ENCODE measurements at regions not wholly inside any gene's neighbourhood (a gene's known extent, or its start where the extent isn't known, plus 50 kb on each side); places are given as distances from the start of the nearest gene placed in this dataset.
"Not testable (repeated sequence)": the region's sequence is repeated elsewhere in the genome, so short reads cannot be mapped to it uniquely, and the experiment has no call there.

DNA sequence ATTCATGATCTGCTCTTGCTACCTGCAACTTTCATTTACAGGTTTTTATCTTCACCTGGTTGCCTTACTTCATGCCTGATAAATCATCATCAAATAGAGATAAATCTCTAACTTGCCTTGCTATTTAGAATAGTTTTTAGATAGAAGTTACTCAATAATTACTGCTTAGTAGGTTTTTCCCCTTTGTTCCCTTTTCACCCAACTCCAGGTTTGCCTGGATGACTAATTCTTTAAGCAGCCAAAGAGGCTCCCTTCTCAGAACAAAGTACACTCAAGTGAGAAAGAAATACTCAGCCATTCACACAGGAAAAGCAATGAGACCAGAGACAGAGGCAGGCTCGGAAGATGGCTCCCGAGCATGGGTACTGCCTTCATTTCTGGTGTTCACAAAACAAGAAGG, 268.1 kb upstream of the CRBN start:
- Histone ChIP-seq H3K9ac (ENCODE audit: low read length) (no peak overlapping the region), H3K36me3 (ENCODE audit: control insufficient read depth, insufficient read depth, low read length) (no peaks in the 10 kb centered on the region), H3K4me3 (ENCODE audit: low read depth, low read length) (no peak overlapping the region)

DNA sequence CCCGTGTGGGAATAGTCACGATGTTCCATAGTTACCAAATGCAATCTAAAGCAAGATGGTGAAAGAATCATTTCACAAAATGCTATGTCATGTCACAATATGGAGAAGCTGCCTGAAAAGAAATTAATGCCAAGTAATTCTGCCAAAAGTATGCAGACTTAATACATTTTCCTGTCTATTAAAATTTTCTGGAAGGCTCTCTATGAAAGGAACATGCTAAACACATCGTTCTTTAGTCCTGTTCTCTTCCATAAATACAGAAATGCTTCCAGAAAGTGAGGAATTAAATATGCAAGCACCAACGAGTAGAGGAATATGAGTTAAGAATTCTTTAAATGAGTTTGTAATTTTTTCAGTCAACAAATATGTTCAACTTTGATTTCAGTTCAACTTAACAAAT, 266.8 kb upstream of the CRBN start:
- Histone ChIP-seq H3K4me1 (ENCODE audit: control insufficient read depth, insufficient read depth, low read length) (no peaks in the 10 kb centered on the region), H3K27me3 (ENCODE audit: control insufficient read depth, insufficient read depth, low read length) (no peaks in the 10 kb centered on the region), H3K27ac (ENCODE audit: low read depth, low read length) (no peak overlapping the region), H3K9me3 (ENCODE audit: control insufficient read depth, insufficient read depth, low read depth, low read length) (no peaks in the 10 kb centered on the region), H3K9ac (ENCODE audit: low read length) (no peak overlapping the region), H3K36me3 (ENCODE audit: control insufficient read depth, insufficient read depth, low read length) (no peaks in the 10 kb centered on the region), H3K4me3 (ENCODE audit: low read depth, low read length) (no peak overlapping the region)

More for the DNA sequence above, 268.1 kb upstream of the CRBN start:
- H3K4me1 ChIP-seq (ENCODE audit: control insufficient read depth, insufficient read depth, low read length) = no peaks in the 10 kb centered on the region
- H3K27me3 ChIP-seq (ENCODE audit: control insufficient read depth, insufficient read depth, low read length) = no peaks in the 10 kb centered on the region
- H3K9me3 ChIP-seq (ENCODE audit: control insufficient read depth, insufficient read depth, low read depth, low read length) = no peaks in the 10 kb centered on the region
- H3K27ac ChIP-seq (ENCODE audit: low read depth, low read length) = no peak overlapping the region

GRCh38 chr3:3443482-3443881, 264.0 kb upstream of the CRBN start:
- no peak overlapping the region for H3K9ac ChIP-seq (ENCODE audit: low read length)
- H3K9me3 ChIP-seq (ENCODE audit: control insufficient read depth, insufficient read depth, low read depth, low read length) = no peaks in the 10 kb centered on the region
- no peak overlapping the region for H3K4me3 ChIP-seq (ENCODE audit: low read depth, low read length)
- no peak overlapping the region for H3K27ac ChIP-seq (ENCODE audit: low read depth, low read length)
- no peaks in the 10 kb centered on the region for H3K36me3 ChIP-seq (ENCODE audit: control insufficient read depth, insufficient read depth, low read length)
- H3K4me1 ChIP-seq (ENCODE audit: control insufficient read depth, insufficient read depth, low read length) = no peaks in the 10 kb centered on the region
- no peaks in the 10 kb centered on the region for H3K27me3 ChIP-seq (ENCODE audit: control insufficient read depth, insufficient read depth, low read length)

- Histone ChIP-seq H3K4me1 (ENCODE audit: control insufficient read depth, insufficient read depth, low read length) (no peaks in the 10 kb centered on the region), H3K9me3 (ENCODE audit: control insufficient read depth, insufficient read depth, low read depth, low read length) (no peaks in the 10 kb centered on the region), H3K27me3 (ENCODE audit: control insufficient read depth, insufficient read depth, low read length) (no peaks in the 10 kb centered on the region), H3K36me3 (ENCODE audit: control insufficient read depth, insufficient read depth, low read length) (no peaks in the 10 kb centered on the region), H3K27ac (ENCODE audit: low read depth, low read length) (no peak overlapping the region), H3K4me3 (ENCODE audit: low read depth, low read length) (no peak overlapping the region), H3K9ac (ENCODE audit: low read length) (no peak overlapping the region)
Observed at GRCh38 chr3:3433711-3434110, 254.2 kb upstream of the CRBN start.

DNA sequence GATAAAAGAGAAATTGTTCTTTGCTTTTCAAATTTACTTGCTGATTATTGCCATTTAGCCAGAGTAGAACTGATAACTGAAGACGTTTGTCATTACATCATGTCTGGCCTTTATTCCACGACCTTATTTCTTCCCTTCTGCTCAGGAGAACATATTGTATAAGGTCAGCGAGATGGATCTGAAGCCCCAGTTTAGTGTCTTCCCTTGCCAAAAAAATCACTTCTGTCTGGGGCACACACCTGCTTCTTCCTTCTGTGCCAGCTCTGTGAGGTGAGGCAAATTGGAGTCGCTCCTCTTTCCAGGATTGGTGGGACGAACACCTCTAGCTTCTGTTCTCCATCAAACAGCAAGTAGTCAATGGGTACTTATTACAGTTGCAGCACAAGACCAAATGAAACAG, 250.3 kb upstream of the CRBN start:
- Histone ChIP-seq H3K36me3 (ENCODE audit: control insufficient read depth, insufficient read depth, low read length) (no peaks in the 10 kb centered on the region), H3K27ac (ENCODE audit: low read depth, low read length) (no peak overlapping the region), H3K4me3 (ENCODE audit: low read depth, low read length) (no peak overlapping the region), H3K9ac (ENCODE audit: low read length) (no peak overlapping the region), H3K4me1 (ENCODE audit: control insufficient read depth, insufficient read depth, low read length) (no peaks in the 10 kb centered on the region), H3K27me3 (ENCODE audit: control insufficient read depth, insufficient read depth, low read length) (no peaks in the 10 kb centered on the region), H3K9me3 (ENCODE audit: control insufficient read depth, insufficient read depth, low read depth, low read length) (no peaks in the 10 kb centered on the region)

GRCh38 chr3:3407707-3408106, 228.2 kb upstream of the CRBN start:
- not testable (repeated sequence) for H3K4me1 ChIP-seq (ENCODE audit: control insufficient read depth, insufficient read depth, low read length); H3K9ac ChIP-seq (ENCODE audit: low read length); H3K27me3 ChIP-seq (ENCODE audit: control insufficient read depth, insufficient read depth, low read length); H3K4me3 ChIP-seq (ENCODE audit: low read depth, low read length); H3K9me3 ChIP-seq (ENCODE audit: control insufficient read depth, insufficient read depth, low read depth, low read length); H3K27ac ChIP-seq (ENCODE audit: low read depth, low read length); H3K36me3 ChIP-seq (ENCODE audit: control insufficient read depth, insufficient read depth, low read length)

DNA sequence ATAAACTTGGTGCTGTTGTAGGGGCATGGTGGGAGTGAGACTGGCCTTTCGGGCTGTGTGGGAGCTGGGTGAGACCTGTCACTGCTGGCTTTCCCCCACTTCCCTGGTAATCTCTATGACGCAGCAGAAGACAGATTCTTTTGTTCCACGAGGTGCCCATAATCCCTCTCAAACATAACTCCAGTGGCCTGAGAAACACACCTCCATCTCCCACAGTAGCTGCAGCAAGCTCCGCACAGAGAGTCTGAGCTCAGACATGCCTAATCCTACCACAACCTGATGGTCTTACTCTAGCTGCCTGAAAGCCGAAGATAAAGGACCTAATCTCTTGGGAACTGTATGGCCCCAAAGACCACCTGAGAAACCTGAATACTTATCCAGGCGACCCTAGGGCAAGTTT, 225.6 kb upstream of the CRBN start:
- Histone ChIP-seq H3K4me1 (ENCODE audit: control insufficient read depth, insufficient read depth, low read length) (peaks cover 7% of the 10 kb centered on the region), H3K36me3 (ENCODE audit: control insufficient read depth, insufficient read depth, low read length) (no peaks in the 10 kb centered on the region), H3K4me3 (ENCODE audit: low read depth, low read length) (no peak overlapping the region), H3K27ac (ENCODE audit: low read depth, low read length) (no peak overlapping the region), H3K9ac (ENCODE audit: low read length) (no peak overlapping the region), H3K27me3 (ENCODE audit: control insufficient read depth, insufficient read depth, low read length) (no peaks in the 10 kb centered on the region), H3K9me3 (ENCODE audit: control insufficient read depth, insufficient read depth, low read depth, low read length) (peaks cover 14% of the 10 kb centered on the region)

- H3K9me3 ChIP-seq (ENCODE audit: control insufficient read depth, insufficient read depth, low read depth, low read length) = peaks cover 16% of the 10 kb centered on the region
- no peak overlapping the region for H3K9ac ChIP-seq (ENCODE audit: low read length)
- H3K27me3 ChIP-seq (ENCODE audit: control insufficient read depth, insufficient read depth, low read length) = no peaks in the 10 kb centered on the region
- H3K36me3 ChIP-seq (ENCODE audit: control insufficient read depth, insufficient read depth, low read length) = no peaks in the 10 kb centered on the region
- H3K27ac ChIP-seq (ENCODE audit: low read depth, low read length) = no peak overlapping the region
- no peak overlapping the region for H3K4me3 ChIP-seq (ENCODE audit: low read depth, low read length)
- peaks cover 7% of the 10 kb centered on the region for H3K4me1 ChIP-seq (ENCODE audit: control insufficient read depth, insufficient read depth, low read length)
Observed at GRCh38 chr3:3403700-3404099, 224.2 kb upstream of the CRBN start.

DNA sequence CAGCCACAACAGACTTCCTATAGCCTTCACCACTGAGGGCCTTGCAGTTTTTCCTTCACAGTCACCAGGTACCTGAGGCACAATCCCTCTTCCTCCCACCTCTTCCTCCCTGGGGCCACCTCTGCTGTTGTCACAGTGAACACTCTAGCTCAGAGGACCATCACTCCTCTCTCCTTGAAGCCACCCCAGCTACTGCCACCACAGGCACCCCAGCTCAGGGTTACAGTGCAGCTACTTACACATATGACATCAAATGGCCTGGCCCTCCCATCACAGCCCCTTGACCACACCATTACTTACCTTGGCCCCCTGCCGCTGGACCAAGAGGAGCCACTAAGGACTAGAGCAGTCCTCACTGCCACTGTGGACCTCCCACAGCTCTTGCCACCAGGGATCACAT, 213.5 kb upstream of the CRBN start:
- no peaks in the 10 kb centered on the region for H3K27me3 ChIP-seq (ENCODE audit: control insufficient read depth, insufficient read depth, low read length)
- no peak overlapping the region for H3K9ac ChIP-seq (ENCODE audit: low read length)
- no peak overlapping the region for H3K4me3 ChIP-seq (ENCODE audit: low read depth, low read length)
- H3K9me3 ChIP-seq (ENCODE audit: control insufficient read depth, insufficient read depth, low read depth, low read length) = peaks cover 2% of the 10 kb centered on the region; the same call in 1 of the 2 replicates
- H3K36me3 ChIP-seq (ENCODE audit: control insufficient read depth, insufficient read depth, low read length) = no peaks in the 10 kb centered on the region
- no peaks in the 10 kb centered on the region for H3K4me1 ChIP-seq (ENCODE audit: control insufficient read depth, insufficient read depth, low read length)
- H3K27ac ChIP-seq (ENCODE audit: low read depth, low read length) = no peak overlapping the region

- Histone ChIP-seq H3K36me3 (ENCODE audit: control insufficient read depth, insufficient read depth, low read length) (no peaks in the 10 kb centered on the region), H3K9ac (ENCODE audit: low read length) (no peak overlapping the region), H3K4me1 (ENCODE audit: control insufficient read depth, insufficient read depth, low read length) (no peaks in the 10 kb centered on the region), H3K27me3 (ENCODE audit: control insufficient read depth, insufficient read depth, low read length) (no peaks in the 10 kb centered on the region), H3K9me3 (ENCODE audit: control insufficient read depth, insufficient read depth, low read depth, low read length) (no peaks in the 10 kb centered on the region), H3K27ac (ENCODE audit: low read depth, low read length) (no peak overlapping the region), H3K4me3 (ENCODE audit: low read depth, low read length) (no peak overlapping the region)
Observed at GRCh38 chr3:3383461-3383860, 204.0 kb upstream of the CRBN start.

DNA sequence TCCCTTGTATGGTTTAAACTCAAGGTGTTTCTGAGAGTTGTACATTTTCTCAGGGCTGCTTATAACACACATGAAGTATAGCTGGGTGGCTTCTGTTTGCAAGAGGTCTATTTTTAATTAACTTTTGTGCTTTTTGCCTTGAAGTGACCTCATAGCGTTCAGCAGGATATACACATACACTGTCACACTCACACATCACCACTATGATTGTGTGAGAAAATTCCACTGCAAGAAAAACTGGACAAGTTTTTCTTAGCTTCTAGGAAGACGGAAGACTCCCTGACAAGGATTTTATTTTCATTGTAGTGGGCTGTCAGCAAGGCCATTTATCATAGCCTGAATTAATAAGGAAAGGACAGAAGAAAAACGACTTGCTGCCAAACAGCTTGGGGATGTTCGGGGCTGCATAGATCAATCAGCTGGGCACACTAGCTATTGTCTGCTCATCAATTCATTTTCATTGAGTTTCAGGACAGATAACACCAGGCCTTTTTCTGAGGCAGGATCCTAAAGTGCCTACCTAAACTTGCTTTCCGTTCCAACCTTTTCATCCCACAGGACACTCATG, 192.8 kb upstream of the CRBN start:
- Histone ChIP-seq H3K4me3 (ENCODE audit: low read depth, low read length) (no peak overlapping the region), H3K36me3 (ENCODE audit: control insufficient read depth, insufficient read depth, low read length) (no peaks in the 10 kb centered on the region)

GRCh38 chr3:3368306-3368705, 188.8 kb upstream of the CRBN start:
- Histone ChIP-seq H3K4me1 (ENCODE audit: control insufficient read depth, insufficient read depth, low read length) (no peaks in the 10 kb centered on the region), H3K27ac (ENCODE audit: low read depth, low read length) (no peak overlapping the region), H3K9me3 (ENCODE audit: control insufficient read depth, insufficient read depth, low read depth, low read length) (no peaks in the 10 kb centered on the region), H3K27me3 (ENCODE audit: control insufficient read depth, insufficient read depth, low read length) (no peaks in the 10 kb centered on the region), H3K9ac (ENCODE audit: low read length) (no peak overlapping the region), H3K36me3 (ENCODE audit: control insufficient read depth, insufficient read depth, low read length) (no peaks in the 10 kb centered on the region), H3K4me3 (ENCODE audit: low read depth, low read length) (no peak overlapping the region)

More for the DNA sequence above, 192.8 kb upstream of the CRBN start:
- Histone ChIP-seq H3K27ac (ENCODE audit: low read depth, low read length) (no peak overlapping the region), H3K4me1 (ENCODE audit: control insufficient read depth, insufficient read depth, low read length) (no peaks in the 10 kb centered on the region), H3K27me3 (ENCODE audit: control insufficient read depth, insufficient read depth, low read length) (no peaks in the 10 kb centered on the region), H3K9ac (ENCODE audit: low read length) (no peak overlapping the region), H3K9me3 (ENCODE audit: control insufficient read depth, insufficient read depth, low read depth, low read length) (no peaks in the 10 kb centered on the region)
